HG03575 (cell line): ENCODE measurements at regions not wholly inside any gene's neighbourhood (a gene's known extent, or its start where the extent isn't known, plus 50 kb on each side); places are given as distances from the start of the nearest gene placed in this dataset.

Experiments
- ATAC-seq: cut with Tn5 transposase; IDR thresholded peaks from one replicate; pipeline ENCODE4 v1.9.1; 2021; ENCODE audit not compliant: unreplicated experiment, insufficient number of reproducible peaks, low FRiP score; ENCODE audit errors: extremely low read depth

DNA sequence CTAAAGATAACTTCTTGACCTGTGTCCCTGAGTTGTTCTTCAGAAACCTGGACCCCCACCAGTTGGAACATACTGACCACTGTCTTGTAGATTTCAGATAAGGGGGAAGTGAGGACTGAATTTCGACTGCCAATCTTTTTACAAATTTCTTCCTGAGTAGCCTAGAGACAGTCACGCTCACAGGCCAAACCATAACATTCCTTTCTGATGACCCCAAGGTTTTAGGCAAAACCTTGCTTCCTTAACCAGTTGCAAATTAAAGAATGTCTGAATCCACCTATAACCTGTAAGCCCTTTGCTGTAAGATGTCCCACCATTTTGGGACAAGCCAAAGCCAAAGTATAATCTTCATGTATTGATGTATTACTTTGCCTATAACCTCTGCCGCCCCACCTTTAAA is 306.9 kb downstream of the LRFN2 start:
- ATAC-seq: no peak

DNA sequence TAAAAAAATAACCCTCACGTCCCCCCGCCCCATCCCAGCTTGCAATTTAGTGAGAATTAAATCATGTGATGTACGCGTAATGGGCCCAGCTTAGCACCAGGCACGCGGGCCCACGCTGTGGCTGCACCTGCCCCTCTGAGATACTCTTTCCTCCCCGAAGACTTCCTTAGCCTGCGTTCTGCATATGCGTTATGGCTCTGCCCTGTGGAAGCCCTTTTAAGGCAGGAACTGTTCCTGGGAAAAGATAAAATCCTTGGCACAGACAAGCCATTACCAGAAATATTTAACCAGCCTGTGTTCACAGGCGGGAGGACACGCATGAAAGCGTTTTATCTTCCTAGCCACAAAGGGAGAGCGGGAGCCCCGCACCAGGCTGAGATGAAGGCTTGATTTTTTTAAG is 311.0 kb downstream of the LRFN2 start:
- ATAC-seq: no peak

DNA sequence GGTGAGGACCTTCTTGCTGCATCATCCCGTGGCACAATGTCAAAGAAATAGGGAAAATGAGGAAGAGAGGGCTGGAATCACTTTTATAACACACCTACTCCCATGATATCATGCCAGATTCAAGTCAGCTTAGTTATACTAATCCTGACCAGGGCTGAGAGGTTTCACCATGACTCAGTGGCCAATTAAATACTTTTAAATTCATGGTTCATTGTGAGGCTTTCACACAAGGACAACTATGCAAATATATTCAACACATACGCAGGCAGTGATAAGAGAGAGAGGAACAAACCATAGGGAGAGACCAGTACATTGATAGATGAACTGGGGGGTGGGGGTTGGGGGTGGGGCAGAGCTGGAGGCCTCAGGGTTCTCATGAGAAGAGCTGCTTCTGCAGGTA is 313.1 kb downstream of the LRFN2 start:
- ATAC-seq: no peak

DNA sequence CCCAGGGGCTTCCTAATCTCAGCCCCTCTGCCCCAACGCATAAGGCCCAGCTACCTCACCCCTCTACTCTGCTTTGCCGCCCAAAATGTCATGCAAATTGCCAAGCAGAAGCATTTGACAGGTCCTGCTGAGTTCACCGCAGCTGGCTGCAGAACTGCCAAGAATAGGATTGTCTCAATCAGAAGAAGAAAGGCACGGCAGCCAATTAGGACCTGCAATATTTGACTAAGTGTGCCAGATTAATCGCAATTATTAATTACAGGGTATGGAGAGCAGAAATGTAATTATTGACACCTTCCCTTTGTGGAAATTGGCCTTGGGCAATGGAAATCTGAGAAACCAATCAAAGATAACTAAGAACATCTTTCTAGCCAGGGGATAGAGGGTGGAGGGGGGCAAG is 318.6 kb downstream of the LRFN2 start:
- ATAC-seq: no peak

DNA sequence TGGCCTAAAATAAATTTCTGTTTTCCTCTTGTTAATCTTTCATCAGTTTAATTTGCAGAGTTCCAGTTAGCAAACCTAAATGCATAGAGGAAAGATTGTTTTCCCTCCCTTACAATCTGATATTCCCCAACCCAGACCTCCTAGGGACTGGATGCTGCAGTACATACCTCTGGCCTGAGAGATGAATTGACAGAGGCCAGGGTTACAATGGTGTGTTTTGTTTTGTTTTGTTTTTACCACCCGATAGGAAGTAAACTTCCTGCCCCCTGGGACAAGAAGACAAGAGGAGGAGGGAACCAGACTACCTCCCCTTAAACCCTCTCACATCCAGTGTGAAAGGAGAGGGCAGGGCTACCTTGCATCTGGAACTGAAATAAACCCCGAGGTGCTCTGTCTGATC is 319.0 kb downstream of the LRFN2 start:
- no peak for ATAC-seq

DNA sequence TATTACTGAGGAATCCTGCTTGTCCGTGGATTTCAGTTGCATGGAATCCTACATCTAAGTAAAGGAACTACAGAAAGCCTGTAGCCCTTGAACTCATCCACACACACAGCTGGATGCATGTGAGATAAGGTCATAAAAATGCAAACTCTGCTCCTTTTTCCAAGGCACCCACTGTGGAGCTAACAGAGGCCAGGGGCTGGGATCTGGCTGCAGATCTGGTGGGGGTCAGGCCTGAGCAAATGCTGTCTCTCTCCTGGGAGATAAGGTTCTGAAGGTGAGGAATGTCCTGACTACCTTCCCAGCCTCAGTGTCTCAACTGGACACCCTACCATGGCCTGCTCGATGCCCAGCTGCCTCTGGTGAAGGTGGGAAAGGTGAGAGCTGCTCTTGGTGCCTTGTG is 321.5 kb downstream of the LRFN2 start:
- no peak for ATAC-seq

DNA sequence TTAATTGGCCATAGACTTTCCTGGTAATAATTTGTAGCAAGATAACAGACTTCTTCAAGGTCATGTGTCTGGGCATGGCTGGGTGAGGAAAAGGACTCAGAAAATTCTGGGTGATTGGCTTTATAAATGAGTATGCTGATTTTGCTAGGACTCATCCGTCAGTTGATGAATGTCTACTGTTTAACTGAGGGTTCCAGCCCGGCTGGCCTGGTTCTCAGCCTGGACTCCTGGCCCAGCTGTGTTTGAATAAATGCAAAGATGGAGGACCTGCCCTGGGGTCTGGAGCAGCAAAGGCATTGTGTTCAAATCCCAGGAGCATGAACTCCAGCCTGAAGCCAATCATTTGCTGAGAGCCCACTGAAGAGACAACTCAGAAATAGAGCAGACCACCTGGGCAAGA is 323.2 kb downstream of the LRFN2 start:
- ATAC-seq: no peak

DNA sequence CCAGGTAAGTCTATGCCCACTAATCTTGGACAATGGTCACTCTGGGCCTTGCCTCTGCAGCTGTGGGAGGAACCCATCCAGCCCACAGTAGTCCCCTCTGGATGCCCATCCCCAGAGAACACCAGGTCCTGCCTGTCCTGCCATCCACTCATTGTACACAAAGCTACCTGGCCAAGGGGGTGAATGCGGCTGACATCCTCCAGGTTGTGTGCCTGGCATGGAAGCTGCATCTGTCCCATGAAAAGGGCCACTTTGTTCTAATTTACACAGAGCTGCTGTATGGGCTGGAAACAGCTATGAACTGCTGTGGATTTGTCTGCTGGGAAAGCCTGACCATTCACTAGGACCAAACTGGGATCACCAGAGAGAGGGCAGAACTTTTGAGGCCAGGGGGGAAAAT is 324.8 kb downstream of the LRFN2 start:
- no peak for ATAC-seq

DNA sequence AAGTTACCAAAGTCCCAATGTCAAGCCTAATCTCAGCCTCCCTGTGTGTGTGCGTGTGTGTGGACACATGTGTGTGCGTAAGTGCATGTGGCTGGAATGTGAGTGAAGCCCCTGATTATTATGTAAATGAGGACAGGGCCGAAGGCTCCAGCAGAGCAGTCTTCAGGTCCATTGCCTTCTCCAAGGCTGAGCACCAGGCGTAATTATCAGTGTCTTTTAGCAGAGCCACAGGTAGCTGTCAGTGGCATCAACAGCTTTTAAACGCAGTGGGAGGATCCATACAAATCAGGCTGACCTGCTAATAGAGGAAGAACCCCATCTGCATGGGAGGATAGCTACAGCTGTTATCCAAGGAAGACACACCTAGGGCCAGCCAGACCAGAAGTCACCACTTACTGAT is 324.3 kb upstream of the MOCS1 start:
- ATAC-seq: no peak

DNA sequence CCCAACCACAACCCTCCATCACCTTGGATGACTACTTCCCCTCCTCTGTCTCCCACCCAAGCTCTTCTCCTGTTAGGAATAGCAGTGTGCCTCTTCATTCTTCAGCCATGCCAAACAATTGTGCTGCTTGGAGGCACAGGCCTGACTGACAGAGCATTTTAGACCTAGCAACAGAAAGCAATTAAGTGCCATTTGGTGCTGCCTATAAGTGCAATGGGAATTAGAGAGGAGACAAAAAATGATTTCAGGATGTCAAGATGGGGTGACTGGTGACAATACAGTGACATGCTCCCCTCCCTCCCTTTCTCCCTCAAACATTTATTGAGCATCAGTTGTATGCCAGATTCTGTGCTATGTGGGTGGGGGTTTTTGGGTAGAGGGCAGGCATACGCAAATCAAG is 322.6 kb upstream of the MOCS1 start:
- ATAC-seq: no peak

DNA sequence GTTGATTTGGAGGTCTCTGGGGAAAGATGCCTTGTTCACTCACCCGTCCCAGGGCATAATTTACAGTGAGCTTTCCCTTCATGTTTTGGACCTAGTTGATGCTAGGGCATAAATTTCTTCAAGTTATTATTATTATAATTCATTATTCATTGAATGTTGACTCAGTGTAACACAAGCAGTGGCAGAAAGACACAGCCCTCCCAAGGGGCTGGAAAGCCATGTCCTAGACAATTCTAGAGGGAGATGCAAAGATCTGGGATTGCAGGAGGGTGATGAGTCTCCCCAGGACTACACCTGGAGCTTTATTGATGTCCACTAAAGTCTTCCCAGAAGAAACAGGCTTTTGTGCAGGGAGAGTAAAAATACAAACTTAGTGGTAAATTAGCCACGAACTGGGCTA is 322.0 kb upstream of the MOCS1 start:
- no peak for ATAC-seq

DNA sequence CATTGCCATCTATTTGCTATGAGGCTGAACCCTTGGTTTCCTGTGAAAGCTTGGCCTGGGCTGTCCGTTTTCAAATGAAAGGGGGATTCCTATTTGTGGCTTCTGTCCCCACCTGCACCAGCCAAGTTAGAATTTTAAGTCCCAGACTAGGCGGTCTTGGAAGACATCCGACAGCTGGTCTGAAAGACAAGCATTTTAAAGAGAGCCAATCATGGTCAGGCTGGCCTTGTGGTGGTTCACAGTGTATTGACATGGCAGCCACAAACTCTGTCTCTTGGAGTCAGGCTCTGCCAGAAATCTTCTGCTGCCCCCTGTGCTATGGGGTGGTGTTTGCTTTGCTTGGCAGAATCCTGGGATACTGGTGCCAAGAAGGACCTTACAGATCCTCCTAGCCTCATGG is 319.2 kb upstream of the MOCS1 start:
- ATAC-seq: no peak

DNA sequence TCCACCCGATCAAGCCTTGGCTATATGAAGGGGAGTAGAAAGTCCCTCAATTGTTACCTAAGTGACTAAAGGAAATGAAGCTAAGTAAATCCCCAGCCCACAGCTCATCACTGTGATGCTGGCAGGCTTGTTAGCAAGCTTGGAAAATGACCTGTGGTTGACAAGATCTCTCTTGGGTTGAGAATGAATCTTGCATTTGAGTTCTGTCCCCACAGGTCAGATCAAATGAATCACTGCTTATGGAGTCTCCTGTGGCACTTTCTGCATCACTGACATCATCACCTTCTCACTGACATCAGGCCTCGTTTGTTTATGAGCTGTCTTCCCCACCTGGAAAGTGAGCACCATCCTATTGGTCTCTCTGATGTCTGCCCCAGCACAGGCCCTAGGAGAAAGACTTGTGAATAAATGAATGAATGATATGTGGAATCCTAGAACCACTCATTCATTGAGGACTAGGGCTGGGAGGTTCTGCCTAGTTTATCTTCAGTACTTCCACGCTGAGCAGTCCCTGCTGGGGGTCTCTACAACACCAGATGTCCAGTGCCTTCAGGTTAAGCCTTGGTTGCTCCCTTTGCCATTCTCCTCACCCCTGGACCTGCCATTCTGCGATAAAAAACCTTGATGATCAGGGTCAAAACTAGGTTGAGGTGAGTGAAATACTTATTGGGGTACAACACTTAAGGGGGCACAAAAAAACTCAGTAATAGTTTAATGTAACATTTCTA is 318.4 kb upstream of the MOCS1 start:
- no peak for ATAC-seq

DNA sequence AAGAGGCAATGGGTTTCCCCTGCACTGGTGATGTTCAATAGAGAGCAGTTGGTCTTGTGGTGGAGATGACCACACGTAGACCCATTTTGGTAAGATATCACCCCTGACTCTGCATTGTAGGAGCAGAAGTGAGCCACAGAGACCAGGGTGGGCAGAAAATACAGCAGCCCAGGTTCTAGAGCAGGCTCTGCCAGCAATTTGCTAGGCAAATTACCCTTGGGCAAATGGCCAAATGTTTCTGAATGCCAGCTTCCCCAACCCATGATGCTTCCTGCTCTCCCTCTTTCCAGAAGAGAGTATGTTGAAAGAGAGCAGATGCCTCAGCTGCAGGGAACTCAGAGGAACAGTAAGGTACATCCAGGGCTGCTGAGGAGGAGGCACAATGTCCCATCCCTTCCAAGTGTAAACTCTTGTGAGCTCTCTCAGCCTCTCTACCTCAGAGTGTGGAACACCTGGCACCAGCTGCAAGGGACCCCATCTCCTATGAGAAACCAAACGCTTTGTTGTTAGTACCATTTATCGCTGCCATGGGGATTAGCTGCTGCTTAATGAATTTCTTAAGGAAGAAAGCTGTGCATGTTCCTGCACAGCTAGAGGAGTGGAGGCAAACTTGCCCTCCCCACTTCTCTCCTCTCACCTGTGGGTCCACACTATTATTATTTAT is 317.5 kb upstream of the MOCS1 start:
- ATAC-seq: no peak

DNA sequence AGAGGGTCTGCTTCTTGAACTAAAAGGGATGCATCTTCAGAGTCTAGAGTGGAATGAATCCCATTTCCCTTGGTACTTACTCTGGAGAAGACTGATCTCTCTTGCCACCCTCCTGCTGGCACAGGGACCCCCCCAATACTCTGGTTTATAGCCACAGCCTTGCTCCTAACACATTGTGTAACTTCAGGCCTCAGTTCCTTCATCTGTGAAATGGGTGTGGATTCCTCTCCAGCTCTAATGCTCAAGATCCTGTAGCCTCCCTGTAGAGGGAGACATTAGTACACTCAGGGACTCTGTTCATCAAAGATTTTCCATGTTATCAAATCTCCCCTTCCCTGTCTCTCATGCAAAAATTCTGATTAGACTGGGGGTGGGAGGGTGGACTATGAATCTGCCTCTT is 315.7 kb upstream of the MOCS1 start:
- ATAC-seq: no peak

DNA sequence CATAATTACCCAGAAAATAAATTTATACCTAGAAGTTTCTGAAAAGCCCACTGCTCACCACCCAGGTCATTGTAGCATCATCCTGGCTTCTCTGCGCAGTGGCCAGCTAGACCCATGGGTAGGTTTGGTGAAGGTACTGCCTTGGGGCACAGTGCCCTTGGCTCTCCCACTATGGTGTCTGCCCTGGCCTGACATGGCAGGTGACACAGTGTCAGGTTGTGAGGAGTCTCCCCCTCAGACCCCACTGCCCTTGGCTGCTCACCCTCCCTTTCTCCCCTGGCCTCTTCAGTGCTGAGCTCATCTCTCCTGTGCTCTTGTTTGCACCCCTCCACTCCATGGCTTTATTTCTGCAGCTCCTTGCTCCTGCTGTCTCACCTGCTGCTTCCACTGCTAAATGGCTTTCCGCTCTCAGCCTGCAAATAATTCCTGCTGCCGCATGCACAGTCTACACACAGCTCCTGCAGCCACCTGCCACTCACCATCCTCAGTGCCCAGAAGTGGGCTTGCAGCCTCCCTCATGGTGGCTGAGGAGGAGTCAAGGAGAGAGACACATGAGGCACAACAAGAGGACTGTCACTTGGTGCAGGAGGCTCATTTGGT is 313.4 kb upstream of the MOCS1 start:
- no peak for ATAC-seq

DNA sequence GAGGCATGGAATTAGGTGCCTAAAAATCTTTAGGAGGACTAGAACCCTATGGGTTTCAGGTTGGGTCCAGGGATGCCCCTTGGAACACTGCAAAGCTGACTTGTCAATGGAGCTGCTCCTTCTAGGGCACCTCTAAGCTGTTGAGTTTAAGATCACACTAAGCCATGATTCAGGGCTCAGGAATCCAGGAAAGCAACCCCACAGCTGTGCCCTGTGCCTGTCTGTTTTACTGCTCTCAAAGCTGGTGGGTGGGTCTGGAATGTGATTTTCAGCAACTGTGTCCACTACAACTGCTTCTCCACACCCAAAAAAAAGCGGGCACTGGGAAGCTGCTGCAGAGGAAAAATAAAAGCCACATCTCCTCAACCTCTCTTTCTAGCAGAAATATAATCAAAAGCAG is 310.4 kb upstream of the MOCS1 start:
- ATAC-seq: no peak

DNA sequence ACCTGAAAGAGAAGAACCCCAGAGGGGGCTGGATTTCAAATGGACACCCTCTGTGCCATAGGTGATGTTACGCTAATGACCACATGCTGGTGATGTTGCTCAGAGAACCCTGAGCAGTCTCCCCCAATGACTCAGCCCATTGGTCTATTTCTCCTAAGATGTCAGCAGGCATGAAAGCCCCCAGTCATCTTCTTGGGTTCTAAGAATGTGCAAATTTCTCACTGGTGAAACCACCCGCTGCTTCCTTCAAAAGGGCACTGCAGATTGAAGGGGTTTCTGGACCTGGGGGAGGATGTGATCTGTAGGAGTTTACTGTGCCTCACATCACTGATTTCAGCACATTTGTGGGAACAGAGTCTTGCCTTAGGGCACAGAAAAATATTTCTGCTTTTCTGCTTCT is 298.4 kb upstream of the MOCS1 start:
- ATAC-seq: no peak

DNA sequence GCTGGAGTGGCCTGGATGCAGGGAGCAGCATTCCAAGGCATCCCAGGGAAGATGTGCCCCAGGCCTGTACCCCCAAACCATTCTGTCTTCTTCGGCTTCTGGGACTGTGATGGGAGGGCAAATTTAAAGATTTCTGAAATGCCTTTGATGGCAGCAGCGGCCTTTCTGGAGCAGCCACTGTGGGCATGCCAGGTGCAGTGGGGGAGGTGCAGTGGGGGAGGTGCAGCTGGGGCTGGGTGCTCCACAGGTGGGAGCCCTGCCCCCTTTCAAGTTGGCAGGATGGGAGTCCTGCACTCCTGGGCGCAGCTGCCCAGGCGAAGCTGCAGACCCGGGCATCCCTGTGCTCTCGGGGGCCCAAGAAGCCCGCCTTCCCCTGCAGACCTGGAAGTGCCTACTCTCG is 293.5 kb upstream of the MOCS1 start:
- ATAC-seq: no peak

DNA sequence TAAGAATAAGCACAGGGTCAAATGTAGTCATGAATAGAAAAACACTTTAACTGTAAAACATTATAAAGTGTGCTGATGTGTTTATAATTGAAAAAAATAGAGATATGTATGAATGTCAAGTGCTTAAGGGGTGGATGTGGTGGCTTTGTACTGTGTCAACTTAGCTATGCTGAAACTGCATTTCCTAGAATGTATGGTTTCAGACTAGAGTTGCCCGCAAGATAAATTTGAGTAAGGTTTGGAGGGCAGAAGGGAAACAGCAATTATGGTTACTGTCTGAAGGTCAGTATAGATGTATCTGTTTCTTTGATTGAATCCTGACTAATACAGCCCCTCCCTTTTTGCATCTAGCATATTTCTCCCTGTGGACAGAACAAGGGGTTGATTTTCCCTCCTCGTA is 288.1 kb upstream of the MOCS1 start:
- no peak for ATAC-seq

DNA sequence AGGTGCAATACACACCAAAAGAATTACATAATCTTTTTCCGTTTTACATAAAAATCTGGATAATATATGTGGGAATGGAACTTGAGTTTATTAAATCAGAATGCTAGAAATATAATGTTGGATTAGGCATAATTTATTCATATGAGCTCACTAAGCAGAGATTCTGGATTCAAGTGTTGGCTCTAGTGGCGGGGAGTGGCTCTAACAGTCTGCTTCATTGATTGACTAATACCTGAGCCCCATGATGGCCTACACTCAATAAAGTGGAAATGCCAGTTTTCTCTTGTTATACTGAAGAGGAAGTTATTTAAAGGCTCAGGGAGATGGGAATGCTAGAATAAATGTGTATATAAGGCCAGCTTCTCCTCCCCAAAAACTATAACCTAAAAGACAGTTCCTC is 285.5 kb upstream of the MOCS1 start:
- ATAC-seq: no peak
